ENCODE measurements at regions not wholly inside any gene's neighbourhood (a gene's known extent, or its start where the extent isn't known, plus 50 kb on each side); places are given as distances from the start of the nearest gene placed in this dataset.

DNA sequence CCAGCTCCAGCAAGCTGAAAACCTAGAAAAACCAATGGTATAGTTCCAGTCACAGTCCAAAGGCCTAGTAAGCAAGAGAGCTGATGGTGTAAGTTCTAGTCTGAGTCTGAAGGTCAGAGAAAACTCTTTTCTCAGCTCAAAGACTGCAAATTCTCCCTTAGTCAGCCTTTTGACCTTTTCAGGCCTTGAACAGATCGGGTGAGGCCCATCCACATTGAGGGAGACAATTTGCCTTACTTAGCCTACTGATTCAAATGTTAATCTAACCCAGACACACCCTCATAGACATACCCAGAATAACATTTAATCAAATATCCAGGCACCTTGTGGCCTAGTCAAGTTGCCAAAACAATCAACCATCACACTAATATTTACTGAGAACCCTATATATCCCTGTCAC is 110.8 kb upstream of the KCNJ3 start:
- TF ChIP-seq, protein P1, sequence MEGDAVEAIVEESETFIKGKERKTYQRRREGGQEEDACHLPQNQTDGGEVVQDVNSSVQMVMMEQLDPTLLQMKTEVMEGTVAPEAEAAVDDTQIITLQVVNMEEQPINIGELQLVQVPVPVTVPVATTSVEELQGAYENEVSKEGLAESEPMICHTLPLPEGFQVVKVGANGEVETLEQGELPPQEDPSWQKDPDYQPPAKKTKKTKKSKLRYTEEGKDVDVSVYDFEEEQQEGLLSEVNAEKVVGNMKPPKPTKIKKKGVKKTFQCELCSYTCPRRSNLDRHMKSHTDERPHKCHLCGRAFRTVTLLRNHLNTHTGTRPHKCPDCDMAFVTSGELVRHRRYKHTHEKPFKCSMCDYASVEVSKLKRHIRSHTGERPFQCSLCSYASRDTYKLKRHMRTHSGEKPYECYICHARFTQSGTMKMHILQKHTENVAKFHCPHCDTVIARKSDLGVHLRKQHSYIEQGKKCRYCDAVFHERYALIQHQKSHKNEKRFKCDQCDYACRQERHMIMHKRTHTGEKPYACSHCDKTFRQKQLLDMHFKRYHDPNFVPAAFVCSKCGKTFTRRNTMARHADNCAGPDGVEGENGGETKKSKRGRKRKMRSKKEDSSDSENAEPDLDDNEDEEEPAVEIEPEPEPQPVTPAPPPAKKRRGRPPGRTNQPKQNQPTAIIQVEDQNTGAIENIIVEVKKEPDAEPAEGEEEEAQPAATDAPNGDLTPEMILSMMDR (IDR thresholded peaks at IDR 0.05), result no peak
- TF ChIP-seq POLR2AphosphoS5 (IDR thresholded peaks at IDR 0.05) (no peak), POLR2A (IDR thresholded peaks at IDR 0.05) (no peak)
